Stimulated activated CD4-positive, alpha-beta T cell treated with anti-CD3 and anti-CD28 coated beads, Interleukin-4, amount 100 ng/mL, for 48 hours (primary cell): ENCODE measurements at regions not wholly inside any gene's neighbourhood (a gene's known extent, or its start where the extent isn't known, plus 50 kb on each side); places are given as distances from the start of the nearest gene placed in this dataset.
"Not testable (repeated sequence)": the region's sequence is repeated elsewhere in the genome, so short reads cannot be mapped to it uniquely, and the experiment has no call there.

Source experiments
- DNase-seq, 2 donors: peaks; one replicate each; pipeline ENCODE4 v3.0.0-alpha.2; 2020; ENCODE audit warnings: low read depth in 2 of 2

DNA sequence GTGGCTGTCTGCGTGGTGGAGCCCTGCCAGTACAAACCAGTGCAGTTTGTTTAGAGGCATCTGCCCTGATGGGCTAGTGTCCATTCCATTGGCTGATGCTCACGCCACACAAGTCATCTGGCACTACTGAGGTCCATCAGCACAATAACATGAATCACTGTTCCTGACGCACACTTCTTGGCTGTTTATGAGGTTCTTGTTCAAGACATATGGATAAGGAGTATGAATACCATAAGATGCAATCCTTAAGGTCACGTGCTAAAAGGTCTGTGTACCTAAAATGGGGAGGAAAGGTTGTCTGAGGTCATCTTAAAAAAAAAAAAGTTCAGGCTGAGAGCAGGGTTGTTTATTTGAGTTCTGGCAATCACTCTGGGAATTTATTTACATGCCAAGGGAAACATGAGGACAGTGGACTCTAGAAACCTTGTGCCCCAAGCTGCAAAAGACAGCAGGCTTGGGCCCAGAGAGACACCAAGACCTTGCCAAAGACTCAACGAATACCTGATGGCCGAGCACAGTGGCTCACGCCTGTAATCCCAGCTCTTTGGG, 54.1 kb upstream of the SHLD1 start:
- no peak for DNase-seq

DNA sequence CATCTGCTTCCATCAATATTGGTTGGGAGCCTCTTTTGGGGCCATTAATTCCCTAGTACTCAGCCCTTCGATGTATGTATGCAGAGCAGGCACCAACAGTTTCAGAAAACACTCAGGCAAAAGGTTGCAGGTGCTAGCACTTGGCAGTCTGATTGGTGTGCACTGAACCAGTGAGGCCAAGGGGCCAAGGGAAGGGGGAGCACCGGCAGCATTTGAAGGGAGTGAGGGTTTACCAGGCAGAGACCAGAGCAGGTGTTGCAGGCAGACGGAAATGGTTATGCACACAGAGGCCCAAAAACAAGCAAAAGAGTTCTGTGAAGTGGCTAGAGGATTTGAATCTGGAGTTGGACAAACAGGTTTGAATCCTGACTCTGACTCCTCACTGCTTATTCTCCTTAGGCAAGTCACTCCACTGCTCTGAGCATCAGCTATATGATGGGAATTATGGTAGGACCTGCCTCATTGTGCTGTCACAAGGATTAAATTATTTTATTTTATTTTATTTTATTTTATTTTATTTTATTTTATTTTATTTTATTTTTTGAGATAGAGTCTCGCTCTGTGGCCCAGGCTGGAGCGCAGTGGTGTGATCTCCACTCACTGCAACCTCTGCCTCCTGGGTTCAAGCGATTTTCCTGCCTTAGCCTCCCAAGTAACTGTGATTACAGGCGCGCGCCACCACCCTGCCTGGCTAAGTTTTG, 58.1 kb upstream of the SHLD1 start:
- no peak for DNase-seq

DNA sequence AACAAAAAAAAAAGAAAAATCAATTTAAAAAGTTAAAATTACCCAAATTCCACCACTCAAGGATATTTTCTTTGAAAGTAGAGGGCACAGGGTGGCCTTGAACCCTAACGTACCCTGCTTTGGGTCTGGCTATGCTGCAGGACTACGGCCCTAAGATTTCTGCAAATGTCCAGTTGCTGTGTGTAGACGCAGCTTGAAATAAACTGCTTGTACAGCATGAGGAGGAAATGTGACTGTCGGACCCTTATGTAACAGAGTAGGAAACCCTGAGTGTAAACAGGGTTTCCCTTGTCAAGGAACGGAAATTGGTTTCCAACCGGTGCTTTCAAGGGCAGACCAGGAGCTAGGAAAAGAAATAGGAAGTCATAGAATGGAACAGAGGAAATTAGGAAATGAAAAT, 60.7 kb upstream of the SHLD1 start:
- DNase-seq, result no peak

DNA sequence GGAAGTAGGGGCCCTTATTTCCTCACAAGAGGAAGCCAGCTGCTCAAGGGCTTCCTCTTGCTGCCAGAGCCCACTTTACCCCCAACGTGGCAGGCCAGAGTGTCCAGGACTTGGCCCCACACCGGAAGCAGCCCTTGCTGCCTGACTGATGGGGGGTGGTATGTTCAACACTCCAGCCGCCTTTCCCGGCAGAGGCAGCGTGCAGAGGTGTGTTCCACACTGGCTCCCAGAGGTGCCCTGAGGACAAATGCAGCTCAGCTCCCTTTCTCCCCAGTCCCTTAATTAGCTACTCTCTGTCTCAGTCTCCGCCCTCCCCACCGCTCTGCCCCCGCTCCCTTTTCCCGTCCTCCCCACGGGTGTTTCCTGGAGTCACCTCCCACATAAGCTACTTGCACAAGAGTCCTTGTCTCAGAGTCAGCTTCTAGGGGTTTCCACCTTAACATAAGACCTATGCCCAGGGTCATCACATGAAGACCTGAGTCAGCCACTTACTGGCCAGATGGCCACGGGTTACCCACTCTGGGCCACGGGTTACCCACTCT, 61.7 kb upstream of the SHLD1 start:
- no peak for DNase-seq

DNA sequence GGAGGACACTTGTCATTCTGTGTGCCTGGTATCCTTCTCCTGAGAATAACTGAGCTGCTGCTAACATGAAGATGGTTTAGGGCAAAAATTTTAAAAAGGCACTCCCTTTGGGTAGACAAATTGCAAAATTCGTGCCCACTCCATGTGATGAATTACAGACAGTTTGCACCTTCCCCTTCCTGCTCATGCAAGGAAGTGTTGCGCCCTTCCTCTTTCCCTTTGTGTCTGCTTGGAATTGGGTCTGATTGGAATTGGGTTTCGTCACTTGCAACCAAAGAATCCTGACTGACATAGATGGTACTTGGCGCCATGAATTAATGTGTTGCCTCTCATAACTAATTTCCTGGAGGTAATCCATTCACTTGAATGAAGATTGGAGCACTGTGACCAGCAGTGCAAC, 62.3 kb upstream of the SHLD1 start:
- no peak for DNase-seq

DNA sequence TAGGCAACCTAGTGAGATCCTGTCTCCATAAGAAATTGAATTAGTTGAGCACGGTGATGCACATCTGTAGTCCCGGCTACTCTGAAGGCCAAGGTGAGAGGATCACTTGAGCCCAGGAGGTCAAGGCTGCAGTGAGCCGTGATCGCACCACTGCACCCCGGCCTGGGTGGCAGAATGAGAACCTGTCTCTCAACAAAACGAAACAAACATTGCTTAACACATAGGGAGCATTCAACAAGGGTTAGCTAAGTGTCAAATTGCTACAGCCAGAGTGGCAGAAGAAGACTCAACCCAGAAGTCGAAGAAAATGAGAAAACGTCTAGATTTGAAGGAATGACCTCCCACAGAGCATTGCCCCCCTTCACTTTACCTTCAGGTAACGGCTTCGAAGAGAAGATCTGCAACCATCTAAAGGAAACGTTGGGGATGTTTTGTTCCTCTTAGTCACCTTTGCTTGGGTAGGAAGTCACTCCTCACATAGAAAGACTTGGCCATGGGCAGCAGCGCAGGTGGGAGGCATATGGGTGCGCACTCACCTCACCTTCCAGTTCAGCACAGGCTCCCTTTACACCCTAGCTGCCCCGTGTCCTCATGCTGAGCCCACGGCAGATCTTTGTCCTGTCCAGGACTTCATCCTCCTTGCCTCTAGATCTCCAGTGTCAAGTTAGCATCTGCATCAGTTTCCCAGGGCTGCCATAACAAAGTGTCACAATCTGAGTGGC, 63.7 kb upstream of the SHLD1 start:
- DNase-seq, result no peak

DNA sequence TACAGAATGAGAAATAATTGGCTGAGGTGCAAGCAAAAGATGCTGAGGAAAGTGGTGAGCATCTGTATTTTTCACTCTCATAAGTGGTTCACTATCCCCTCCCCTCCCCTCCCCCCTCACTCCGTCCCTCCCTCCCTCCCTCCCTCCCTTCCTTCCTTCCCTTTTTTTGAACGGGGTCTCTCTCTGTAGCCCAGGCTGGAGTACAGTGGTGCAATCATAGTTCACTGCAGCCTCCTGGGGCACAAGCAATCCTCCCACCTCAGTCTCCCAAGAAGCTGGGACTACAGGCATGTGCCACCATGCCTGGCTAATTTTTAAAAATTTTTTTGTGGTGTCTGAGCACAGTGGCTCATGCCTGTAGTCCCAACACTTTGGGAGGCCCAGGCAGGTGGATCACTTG, 67.6 kb upstream of the SHLD1 start:
- not testable (repeated sequence) for DNase-seq

DNA sequence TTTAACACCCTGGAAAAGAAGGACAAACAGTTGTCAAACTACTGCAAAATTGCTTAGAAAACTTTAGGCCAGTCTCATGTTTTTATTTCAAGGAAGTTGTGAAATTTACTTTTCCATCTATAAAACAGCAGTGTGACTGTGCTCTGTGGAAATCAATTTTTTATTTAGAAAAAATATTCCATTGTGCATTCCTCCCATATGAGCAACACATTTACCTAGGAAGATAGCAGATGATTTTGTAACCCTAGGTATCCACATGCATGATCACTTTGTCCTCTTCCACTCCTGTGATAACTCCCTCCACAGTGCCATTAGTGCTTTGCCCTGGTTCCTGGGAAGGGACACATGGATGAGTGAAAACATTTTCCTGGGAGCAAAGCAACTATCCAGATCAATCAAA, 69.4 kb upstream of the GPCPD1 start:
- no peak for DNase-seq

DNA sequence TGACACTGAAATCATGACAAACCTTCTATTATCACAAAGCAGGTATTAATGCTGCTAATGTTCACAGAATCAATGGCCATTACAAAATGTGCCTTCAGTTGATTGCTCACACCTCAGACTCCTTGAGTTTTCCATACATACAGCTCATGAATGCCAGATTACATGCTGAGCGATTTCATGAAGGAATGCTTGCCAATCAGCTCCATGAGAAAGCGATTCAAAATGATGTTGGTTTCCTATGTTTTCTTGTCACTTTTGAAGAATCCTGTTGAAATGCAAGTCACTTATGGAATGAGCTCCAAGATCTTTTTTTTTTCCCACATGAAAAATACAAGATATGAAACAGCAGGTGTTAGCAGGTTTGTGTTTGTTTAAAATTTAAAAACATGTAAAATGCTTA, 68.0 kb upstream of the GPCPD1 start:
- no peak for DNase-seq

DNA sequence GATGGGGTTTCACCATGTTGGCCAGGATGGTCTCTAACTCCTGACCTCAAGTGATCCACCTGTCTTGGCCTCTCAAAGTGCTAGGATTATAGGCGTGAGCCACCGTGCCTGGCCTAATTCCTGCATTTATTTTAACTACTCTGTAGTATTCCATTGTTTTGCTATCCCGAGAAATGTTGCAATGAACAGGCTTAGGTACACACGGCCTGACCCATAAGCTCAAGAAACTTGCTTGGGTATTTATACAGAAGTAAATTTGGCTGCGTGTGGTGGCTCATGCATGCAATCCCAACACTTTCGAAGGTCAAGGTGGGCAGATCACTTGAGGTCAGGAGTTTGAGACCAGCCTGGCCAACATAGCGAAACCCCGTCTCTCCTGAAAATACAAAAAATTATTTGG, 67.1 kb upstream of the GPCPD1 start:
- DNase-seq, result not testable (repeated sequence)

DNA sequence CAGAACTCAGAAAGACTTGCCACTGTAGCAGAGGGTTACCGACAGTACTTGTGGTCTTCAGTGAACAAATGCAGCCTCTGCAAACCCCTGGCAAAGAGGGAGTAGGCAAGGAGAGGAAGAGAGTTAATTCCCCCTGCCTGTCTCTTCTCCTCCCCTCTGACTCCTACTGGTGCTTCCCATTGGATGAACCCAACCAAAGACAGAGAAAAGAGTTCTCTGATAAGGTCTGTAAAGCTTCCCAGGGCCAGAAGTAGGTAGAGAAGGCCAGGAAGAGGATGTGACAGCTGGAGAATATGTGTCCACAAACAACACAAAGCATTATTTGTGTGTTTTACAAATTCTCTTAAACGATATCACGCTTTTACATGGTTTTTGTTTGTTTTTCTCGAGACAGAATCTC, 66.6 kb upstream of the GPCPD1 start:
- DNase-seq, result no peak

DNA sequence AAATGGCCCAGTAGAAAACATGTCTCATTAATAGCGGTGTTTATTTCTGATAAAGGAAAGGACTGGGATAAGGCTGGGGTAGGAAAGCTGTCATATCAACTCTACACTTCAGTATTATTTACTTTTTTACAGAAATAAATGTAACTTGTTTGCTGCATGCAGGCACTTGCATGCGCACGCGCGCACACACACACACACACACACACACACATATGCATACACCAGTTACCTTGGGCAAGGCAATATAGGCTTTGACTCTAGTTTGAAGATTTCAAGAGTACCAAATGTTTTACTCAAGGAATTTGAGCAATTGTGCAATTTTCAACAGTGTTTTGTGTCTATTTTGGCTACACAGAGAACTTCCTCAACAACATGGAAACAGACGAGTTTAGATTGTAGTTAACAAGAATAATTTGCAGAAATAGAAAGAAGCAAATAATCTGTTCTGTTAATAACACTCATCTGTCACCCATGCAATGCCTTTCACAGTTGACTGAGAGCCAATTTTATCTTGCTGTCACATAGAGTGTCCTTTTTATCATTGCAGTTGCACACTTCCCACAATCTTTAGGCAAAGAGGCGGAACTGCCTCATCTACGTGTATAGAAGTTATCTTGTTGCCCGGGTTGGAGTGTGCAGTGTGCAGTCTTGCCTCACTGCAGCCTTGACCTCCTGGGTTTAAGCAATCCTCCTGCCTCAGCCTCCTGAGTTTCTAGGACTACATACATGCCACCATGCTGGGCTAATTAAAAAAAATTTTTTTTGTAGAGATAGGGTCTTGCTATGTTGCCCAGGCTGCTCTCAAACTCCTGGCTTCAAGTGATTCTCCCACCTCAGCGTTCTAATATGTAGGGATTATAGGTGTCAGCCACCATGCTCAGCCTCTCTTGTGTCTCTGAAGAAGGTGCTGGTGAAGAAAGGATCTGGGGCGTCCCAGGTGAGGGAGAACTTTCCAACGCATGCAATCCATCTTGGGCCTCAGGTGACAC, 64.6 kb upstream of the GPCPD1 start:
- no peak for DNase-seq

DNA sequence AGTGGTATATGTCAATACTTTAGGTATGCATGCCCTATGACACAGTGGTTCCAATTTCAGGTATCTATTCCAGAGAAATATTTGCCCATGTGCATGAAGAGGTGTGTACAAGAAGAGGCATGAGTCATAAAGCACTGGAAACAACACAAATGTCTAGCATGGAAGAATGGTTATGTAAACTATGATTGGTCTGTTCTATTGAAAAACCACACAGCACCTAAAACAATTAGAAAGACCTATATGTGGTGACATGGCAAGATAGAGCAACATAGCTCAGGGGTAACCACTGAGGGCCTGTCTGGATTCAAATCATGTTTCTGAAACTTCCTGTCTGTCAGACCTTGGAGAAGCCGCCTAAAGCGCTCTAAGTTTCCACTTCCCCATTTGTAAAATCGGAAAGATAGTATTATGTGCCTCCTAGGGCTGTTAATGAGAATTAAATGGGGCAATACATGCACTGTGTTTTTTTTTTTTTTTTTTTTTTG, 63.4 kb upstream of the GPCPD1 start:
- DNase-seq, result peak in 1 of 2 donors; percentile 34

DNA sequence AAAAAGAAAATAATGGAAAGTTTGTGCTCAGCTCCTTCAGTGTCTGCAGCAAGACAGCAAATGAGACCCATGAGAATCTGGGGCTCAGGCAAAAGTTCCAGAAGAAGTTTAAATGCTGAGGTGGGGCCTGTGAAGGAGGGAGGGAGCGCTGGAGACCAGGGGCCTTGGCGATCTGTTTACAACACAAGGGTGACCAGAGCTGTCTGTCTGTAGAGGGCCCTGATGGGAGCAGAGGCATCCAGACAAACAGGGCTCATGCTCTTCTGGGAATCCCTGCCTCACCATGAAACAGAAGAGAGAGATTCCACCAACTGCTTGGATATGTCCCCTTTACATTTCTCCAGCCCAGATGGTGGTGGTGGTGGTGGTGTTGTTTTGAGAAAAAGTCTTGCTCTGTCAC, 60.1 kb upstream of the GPCPD1 start:
- no peak for DNase-seq

DNA sequence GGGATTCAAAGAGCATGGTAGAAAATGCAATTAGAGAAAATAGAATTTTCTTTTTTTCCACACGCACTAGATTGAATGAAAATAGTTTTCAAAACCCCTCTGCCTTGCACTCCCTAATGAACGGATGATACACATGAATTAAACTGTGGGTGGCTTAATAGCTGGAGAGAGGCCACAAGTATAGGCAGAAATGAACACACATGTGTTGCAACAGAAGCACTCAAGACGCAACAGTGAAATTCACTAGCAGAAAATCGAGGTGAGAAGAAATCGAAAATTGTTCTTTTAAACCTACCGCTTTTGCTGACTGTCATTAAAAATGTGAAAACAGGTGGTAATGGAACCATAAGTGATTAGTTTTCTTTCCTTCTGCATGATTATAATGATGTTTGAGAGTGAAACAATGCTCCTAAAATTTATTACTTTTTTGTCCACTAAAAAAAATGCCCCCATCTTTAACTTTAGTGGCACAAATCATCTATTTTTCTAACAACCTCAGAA, 59.3 kb upstream of the GPCPD1 start:
- no peak for DNase-seq

DNA sequence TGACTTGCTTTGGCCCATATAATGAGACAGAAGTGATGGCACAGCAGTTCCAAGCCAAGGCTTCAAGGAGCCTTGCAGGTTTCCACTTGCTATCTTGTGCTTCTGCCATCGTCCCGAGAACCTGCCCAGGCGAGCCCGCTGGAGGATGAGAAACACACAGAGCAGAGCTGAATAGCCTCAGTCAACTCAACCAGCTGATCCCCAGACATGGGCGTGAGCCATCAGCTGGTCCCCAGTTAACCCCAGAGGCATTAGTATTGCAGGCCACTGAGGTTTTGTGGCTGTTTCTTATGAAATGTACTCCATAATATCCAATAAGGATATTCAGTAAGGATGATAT, 57.7 kb upstream of the GPCPD1 start:
- DNase-seq, result no peak

DNA sequence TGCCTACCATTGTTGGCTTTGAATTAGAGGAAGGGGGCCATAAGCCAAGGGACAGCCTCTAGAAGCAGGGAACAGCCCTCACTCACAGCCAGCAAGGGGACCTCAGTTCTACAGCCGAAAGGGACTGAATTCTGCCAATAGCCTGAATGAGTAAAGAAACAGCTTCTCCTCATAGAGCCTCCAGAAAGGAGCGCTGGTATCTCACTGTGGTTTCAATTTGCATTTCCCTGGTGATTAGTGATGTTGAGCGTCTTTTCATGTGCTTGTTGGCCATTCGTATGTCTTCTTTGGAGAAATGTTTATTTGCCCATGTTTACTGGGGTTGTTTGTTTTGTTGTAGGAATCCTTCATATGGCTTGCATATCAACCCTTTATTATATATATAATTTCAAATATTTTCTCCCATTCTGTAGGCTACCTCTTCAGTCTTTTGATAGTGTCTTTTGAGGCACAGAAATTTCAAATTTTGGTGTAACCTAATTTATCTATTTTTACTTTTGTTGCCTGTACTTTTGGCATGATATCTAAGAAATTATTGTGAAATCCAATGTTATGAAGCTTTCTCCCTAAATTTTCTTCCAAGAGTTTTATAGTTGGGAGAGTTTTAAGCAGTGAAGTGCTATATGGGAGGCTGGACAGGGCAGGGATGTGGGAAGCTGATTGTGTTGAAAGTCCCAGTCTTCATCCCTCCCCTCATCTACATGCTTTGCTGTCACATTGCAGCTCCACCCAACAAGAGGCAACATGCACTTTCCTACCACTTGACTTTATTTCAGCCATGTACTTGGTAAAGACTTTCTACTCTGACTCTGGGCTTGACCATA, 57.1 kb upstream of the GPCPD1 start:
- DNase-seq, result no peak

DNA sequence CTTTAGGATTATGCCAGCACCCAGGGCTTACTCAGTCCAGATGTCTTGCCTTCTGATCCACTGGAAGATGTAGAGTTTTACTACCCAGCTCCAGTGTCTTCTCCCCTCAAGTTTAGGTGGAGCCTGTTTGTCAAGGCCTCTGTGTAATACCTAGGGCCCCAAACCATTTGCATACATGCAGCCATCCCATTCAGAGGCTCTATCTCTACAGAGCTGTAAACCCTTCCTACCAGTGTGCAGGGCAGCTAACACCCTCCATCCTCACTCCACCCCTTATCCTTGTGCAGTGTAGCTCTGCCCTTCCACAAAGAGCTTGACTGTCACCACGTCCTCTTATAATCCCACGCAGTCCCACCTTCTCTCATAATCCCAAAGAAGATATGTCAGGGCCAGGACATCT, 54.6 kb upstream of the GPCPD1 start:
- DNase-seq, result no peak

DNA sequence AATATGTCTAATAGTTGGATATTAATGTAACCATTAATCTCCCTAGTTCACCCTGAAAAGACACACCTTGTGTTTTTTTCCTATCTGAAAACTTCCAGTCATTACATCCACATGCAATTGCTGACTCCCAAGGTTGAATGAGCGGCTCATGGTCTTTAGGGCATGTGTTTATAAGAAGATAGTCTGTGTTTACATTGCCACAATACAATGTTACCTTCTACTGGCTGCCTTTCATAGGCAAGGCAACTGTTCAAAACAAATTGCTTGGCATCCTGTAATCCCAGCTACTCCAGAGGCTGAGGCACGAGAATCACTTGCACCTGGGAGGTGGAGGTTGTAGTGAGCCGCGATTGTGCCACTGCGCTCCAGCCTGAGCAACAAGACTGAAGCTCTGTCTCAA, 52.6 kb upstream of the GPCPD1 start:
- no peak for DNase-seq

DNA sequence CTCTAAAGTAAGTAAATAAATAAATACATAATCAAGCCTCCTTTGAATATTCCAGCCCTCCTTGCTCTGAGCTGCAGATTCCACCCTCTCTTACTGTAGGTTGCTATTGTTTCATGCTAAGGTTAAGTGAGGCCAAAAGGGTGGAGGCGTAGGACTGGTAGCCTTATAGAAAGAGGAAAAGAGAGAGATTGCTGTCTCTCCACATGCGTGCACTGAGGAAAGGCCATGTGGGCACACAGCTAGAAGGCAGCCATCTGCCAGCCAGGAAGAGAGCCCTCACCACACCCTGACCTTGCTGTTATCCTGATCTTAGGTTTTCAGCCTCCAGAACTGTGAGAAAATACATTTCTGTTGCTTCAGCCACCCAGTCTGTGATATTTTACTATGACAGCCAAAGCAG, 52.0 kb upstream of the GPCPD1 start:
- no peak for DNase-seq

DNA sequence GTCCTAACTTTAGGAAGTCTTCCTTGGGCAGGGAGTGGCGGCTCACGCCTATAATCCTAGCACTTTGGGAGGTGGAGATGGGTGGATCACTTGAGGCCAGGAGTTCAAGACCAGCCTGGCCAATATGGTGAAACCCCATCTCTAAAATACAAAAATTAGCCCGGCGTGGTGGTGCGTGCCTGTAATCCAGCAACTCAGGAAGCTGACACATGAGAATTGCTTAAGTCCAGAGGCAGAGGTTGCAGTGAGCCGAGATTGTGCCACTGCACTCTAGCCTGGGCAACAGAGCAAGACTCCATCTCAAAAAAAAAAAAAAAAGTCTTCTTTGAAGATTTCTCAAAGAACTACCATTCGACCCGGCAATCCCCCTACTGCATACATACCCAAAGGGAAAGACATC, 50.0 kb upstream of the GPCPD1 start:
- DNase-seq, result not testable (repeated sequence)
